Astrocyte of the cerebellum (primary cell): ENCODE measurements at regions not wholly inside any gene's neighbourhood (a gene's known extent, or its start where the extent isn't known, plus 50 kb on each side); places are given as distances from the start of the nearest gene placed in this dataset.
A peak's percentile ranks its signal among the peaks of the same experiment; 100 is the strongest.

ENCODE experiments used
- DNase-seq: peaks from one replicate; pipeline ENCODE4 v3.0.0-alpha.2; 2011; ENCODE audit warnings: low read depth
- H3K4me3 ChIP-seq: 2 replicates; pipeline ENCODE4 v1.5.1; 2011; ENCODE audit warnings: mild to moderate bottlenecking, low read depth, low read length, moderate library complexity
- in situ Hi-C: cut with HindIII; loops from 2 replicates; pipeline ENCODE4 v1.10.0; 2017; ENCODE audit warnings: low sequenced_read_pairs
- TF ChIP-seq, protein P1 (sequence below): IDR thresholded peaks from 2 replicates; pipeline ENCODE4 v1.5.1; 2012; ENCODE audit warnings: low read length, low read depth, moderate library complexity, mild to moderate bottlenecking; ENCODE audit errors: missing control alignments

DNA sequence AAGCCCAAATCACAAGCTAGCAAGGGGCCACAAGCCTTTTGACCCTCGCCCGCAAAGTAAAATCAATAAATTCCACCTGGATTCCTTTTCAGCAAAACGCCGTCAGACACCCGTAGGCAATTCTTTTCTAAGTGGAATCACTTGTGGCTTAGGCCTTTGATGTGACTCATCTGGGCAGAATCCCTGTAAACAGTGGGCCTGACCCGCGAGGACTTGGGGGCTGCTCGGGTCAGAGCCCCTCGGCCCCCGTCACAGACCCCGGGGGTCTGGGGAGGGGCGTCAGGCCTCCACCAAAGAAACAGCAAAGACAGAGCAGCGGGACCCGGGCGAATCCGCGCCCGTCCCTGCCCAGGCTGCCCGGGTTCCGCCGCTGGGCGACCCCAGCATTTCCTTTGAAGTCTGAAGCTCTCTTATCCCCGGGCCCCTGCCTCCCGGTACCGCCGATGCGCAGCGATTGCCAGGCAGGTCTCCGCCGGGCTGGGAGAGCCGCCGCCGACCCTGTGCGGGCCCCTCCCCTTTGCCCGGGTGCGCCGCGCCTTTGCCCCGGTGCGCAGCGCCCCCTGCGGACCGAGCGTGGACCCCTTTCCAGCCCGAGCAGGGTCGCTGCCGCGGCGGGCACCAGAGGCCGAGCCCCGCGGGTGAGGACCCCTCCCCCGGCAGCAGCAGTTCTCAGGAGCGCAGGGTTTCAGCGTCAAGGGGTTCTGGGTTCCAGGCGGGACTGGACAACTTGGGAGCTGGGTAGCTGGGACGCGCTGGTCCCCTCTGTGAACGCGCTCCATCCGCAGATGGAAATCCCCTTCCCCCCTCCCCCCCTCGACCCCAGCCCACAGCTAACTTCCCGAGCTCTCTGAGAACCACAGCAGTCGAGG lies 178.3 kb downstream of the UACA start:
- no peak for DNase-seq
- TF ChIP-seq, protein P1, sequence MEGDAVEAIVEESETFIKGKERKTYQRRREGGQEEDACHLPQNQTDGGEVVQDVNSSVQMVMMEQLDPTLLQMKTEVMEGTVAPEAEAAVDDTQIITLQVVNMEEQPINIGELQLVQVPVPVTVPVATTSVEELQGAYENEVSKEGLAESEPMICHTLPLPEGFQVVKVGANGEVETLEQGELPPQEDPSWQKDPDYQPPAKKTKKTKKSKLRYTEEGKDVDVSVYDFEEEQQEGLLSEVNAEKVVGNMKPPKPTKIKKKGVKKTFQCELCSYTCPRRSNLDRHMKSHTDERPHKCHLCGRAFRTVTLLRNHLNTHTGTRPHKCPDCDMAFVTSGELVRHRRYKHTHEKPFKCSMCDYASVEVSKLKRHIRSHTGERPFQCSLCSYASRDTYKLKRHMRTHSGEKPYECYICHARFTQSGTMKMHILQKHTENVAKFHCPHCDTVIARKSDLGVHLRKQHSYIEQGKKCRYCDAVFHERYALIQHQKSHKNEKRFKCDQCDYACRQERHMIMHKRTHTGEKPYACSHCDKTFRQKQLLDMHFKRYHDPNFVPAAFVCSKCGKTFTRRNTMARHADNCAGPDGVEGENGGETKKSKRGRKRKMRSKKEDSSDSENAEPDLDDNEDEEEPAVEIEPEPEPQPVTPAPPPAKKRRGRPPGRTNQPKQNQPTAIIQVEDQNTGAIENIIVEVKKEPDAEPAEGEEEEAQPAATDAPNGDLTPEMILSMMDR = peak; percentile 57
- in situ Hi-C loops = loop anchor here (5.0 kb wide), 2 partner anchors 42 to 58 kb away; no protein-coding TSS in a partner anchor
- H3K4me3 ChIP-seq = peak overlapping the region; percentile 19

DNA sequence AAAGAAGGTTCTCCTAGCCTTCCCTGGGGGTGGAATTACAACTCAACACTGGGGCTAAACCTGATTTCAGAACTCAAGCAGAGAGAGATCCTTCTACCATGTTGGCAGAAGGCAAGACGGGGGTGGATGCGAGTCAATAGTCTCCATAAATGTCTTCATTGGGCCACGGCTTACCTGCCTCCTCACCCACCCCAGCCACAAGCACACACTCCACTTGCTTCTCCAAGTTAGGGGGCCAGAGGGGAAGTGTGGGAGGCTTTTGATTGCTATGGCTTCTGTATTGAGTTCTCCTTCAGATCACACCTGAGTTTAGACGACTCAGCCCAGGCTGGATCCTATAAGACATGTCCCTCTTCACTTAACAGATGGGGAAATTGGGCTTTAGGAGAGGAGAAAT lies 178.9 kb downstream of the UACA start:
- in situ Hi-C loops = loop anchor here (5.0 kb wide), 2 partner anchors 43 to 57 kb away; no protein-coding TSS in a partner anchor
- TF ChIP-seq, protein P1 = no peak
- no peak for DNase-seq
- no peak overlapping the region for H3K4me3 ChIP-seq

DNA sequence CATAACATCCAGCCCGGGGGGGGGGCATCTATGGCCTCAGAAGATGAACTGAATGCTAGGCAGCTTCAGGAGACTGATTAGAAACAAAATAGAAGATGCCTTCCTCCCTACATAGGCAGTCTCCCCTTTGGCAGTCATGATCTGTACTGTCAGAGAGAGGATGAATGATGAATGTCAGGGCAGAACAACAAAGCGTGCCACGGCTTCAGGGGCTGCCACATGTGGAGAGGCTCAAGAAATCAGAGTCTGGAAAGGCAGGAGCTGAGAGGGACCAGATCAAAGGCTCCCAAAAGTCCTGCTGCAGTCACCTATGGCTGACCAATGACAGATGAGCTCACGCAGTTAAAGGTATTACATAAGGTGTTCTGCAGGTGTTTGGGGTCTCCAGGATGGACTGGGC lies 180.4 kb downstream of the UACA start:
- TF ChIP-seq, protein P1 = no peak
- no peak overlapping the region for H3K4me3 ChIP-seq
- no peak for DNase-seq
- in situ Hi-C loops = loop anchor here (5.0 kb wide), 2 partner anchors 44 to 56 kb away; no protein-coding TSS in a partner anchor

DNA sequence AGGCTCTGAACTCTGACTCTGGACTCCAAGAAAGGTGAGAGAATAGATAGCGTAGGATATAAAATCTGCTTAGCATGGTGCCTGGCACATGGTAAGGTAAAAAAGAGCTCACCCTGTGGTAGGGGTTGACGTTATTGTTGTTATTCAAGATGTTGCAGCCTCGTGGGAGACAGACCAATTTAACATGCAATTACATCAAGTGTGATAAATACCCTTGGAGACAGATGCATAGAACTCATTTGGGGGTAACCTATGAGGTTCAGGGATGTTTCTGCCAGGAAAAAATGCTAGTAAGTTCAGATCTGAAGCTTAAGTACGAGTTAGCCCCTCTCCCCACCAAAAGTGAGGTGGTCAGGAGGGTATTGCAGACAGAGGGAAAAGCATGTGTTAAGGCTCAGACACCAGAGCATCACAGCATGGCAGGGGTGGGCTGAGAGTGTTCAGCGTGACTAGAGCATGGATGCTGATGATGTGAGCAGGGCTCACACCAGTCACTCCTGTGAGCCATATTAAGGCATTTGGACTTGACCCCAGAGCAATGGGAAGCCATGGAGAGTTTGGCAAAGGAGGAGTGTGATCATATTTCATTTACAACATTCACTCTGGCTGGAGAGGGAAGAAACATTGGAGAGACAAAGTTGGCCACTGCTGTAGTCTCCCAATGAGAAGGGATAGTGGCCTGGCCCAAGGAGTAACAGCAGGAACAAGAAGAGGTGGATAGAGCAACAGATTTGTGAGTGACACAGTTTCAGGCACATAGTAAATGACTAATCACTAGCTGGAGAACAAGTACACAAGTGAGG lies 181.0 kb downstream of the UACA start:
- no peak overlapping the region for H3K4me3 ChIP-seq
- in situ Hi-C loops = loop anchor here (5.0 kb wide), 2 partner anchors 45 to 55 kb away; no protein-coding TSS in a partner anchor
- TF ChIP-seq, protein P1 = no peak
- peak; percentile 73 for DNase-seq

DNA sequence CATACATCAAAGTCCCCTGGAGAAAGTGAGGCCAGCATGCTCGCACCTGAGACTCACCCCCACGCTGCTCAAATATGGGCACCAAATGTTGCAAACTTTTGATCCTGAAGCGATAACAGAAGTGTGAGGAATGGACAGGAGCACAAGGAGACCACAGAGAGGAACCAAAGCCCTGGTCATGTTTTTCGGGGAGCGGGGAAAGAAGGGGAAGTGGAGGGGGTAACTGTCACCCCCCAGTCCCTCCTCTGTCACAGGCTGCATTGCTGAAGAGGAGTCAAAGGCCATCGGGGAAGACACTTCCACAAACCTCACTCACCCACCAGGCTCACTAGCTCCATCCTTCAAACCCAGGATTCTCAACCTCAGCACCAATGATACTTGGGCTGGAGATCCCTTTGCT lies 182.4 kb downstream of the UACA start:
- no peak overlapping the region for H3K4me3 ChIP-seq
- DNase-seq = no peak
- in situ Hi-C loops = loop anchor here (5.0 kb wide), 2 partner anchors 46 to 54 kb away; no protein-coding TSS in a partner anchor
- TF ChIP-seq, protein P1 = no peak

DNA sequence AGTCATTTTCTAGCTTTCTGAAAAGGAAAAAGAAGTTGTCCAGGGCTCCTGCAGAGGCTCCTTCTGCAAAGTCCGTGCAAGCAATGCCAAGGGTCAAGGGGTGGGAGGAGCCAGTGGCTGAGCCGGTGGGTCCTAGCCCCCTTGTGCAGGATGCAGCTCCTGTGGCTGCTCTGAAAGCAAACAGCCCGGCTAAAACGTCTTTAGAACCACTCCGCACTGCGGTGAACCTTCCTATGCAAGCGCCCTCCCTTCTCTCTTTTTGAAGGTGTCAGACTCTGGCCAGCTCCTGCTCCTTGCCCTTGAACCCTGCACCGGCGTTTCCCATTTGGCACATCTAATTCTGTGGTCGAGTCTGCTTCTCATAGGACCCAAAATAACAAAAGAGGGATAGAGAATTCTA lies 183.1 kb downstream of the UACA start:
- TF ChIP-seq, protein P1 = no peak
- H3K4me3 ChIP-seq = no peak overlapping the region
- DNase-seq = no peak
- in situ Hi-C loops = loop anchor here (5.0 kb wide), 2 partner anchors 47 to 53 kb away; no protein-coding TSS in a partner anchor
